Smooth muscle cell (in vitro differentiated cells): ENCODE measurements at regions not wholly inside any gene's neighbourhood (a gene's known extent, or its start where the extent isn't known, plus 50 kb on each side); places are given as distances from the start of the nearest gene placed in this dataset.
A peak's percentile ranks its signal among the peaks of the same experiment; 100 is the strongest.

Source experiments
- DNase-seq: peaks from one replicate; lab custom pipeline; 2025; ENCODE audit not compliant: unreplicated experiment; lab: John Stamatoyannopoulos, UW
- H2AFZ ChIP-seq: fragments of 200-600 bp; sonication (generic); 2 replicates; pipeline ENCODE4 v1.6.0; 2016; ENCODE audit warnings: antibody characterized with exemption, low read depth, mild to moderate bottlenecking
- H3F3A ChIP-seq: fragments of 200-600 bp; sonication (generic); 2 replicates; pipeline ENCODE4 v1.6.0; 2017; ENCODE audit warnings: antibody characterized with exemption, low read depth
- H3K27ac ChIP-seq: fragments of 200-600 bp; sonication (generic); 2 replicates; pipeline ENCODE4 v1.5.1; 2016; ENCODE audit warnings: low read depth, mild to moderate bottlenecking
- H3K27me3 ChIP-seq: fragments of 200-600 bp; sonication (generic); 2 replicates; pipeline ENCODE4 v1.6.1; 2016; ENCODE audit warnings: low read depth, mild to moderate bottlenecking
- H3K36me3 ChIP-seq: fragments of 200-600 bp; sonication (generic); 2 replicates; pipeline ENCODE4 v1.5.1; 2016; ENCODE audit warnings: low read depth
- H3K4me1 ChIP-seq: fragments of 200-600 bp; sonication (generic); 2 replicates; pipeline ENCODE4 v1.5.1; 2016; ENCODE audit warnings: low read depth
- H3K4me2 ChIP-seq: fragments of 200-600 bp; sonication (generic); 2 replicates; pipeline ENCODE4 v1.6.0; 2016; ENCODE audit warnings: mild to moderate bottlenecking
- H3K4me3 ChIP-seq: fragments of 200-600 bp; sonication (generic); 2 replicates; pipeline ENCODE4 v1.5.1; 2016; ENCODE audit warnings: mild to moderate bottlenecking
- H3K79me2 ChIP-seq: fragments of 200-600 bp; sonication (generic); 2 replicates; pipeline ENCODE4 v1.6.0; 2016; ENCODE audit warnings: low read depth, mild to moderate bottlenecking
- H3K9ac ChIP-seq: fragments of 200-600 bp; sonication (generic); 2 replicates; pipeline ENCODE4 v1.6.0; 2016; ENCODE audit warnings: low read depth
- H3K9me3 ChIP-seq: fragments of 200-600 bp; sonication (generic); replicated peaks from 2 replicates; pipeline ENCODE4 v1.5.1; 2016; ENCODE audit warnings: low read depth
- H4K20me1 ChIP-seq: fragments of 200-600 bp; sonication (generic); 2 replicates; pipeline ENCODE4 v1.6.0; 2016; ENCODE audit warnings: low read depth
- WGBS: methylation state at CpG from one replicate; pipeline ENCODE4 v1.1.7; 2016; ENCODE audit warnings: low lambda C conversion rate; 5-methylcytosine and 5-hydroxymethylcytosine counted together
- TF ChIP-seq, protein P1 (sequence below): fragments of 200-600 bp; sonication (generic); IDR thresholded peaks from 2 replicates; pipeline ENCODE4 v1.5.1; 2017; ENCODE audit warnings: borderline replicate concordance, mild to moderate bottlenecking, antibody characterized with exemption; ENCODE audit not compliant: insufficient read depth, poor library complexity, severe bottlenecking

DNA sequence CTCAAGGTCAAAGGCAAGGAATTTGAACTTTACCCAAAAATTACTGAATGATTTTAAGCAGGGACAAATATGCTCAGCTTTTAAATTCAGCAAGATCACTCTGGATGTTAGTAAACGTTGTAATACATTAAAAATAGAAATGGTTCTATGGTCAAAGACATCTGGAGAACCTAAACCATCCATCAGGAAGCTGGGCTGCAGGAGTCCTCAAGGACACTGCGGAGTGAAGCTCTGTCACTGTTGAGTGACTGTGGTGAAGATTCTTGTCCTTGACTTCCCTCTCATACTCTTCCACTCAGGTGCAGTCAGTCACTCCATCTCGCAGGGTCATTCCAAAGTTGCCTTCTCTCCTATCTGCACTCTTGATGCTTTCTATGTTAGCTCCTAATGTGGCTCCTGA is 450.7 kb downstream of the FOXO1 start:
- DNase-seq: no peak
- no peaks in the 10 kb centered on the region for H4K20me1 ChIP-seq
- H3K27me3 ChIP-seq: no peaks in the 10 kb centered on the region
- no peak overlapping the region for H2AFZ ChIP-seq
- H3K79me2 ChIP-seq: no peaks in the 10 kb centered on the region
- H3K4me3 ChIP-seq: no peak overlapping the region
- H3K9ac ChIP-seq: no peak overlapping the region
- no peaks in the 10 kb centered on the region for H3K9me3 ChIP-seq
- TF ChIP-seq, protein P1, sequence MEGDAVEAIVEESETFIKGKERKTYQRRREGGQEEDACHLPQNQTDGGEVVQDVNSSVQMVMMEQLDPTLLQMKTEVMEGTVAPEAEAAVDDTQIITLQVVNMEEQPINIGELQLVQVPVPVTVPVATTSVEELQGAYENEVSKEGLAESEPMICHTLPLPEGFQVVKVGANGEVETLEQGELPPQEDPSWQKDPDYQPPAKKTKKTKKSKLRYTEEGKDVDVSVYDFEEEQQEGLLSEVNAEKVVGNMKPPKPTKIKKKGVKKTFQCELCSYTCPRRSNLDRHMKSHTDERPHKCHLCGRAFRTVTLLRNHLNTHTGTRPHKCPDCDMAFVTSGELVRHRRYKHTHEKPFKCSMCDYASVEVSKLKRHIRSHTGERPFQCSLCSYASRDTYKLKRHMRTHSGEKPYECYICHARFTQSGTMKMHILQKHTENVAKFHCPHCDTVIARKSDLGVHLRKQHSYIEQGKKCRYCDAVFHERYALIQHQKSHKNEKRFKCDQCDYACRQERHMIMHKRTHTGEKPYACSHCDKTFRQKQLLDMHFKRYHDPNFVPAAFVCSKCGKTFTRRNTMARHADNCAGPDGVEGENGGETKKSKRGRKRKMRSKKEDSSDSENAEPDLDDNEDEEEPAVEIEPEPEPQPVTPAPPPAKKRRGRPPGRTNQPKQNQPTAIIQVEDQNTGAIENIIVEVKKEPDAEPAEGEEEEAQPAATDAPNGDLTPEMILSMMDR: no peak
- WGBS: 99% methylated on average over 3 of the region's 3 CpGs
- no peaks in the 10 kb centered on the region for H3F3A ChIP-seq
- H3K4me2 ChIP-seq: no peak overlapping the region
- no peaks in the 10 kb centered on the region for H3K4me1 ChIP-seq
- no peak overlapping the region for H3K27ac ChIP-seq
- no peaks in the 10 kb centered on the region for H3K36me3 ChIP-seq

DNA sequence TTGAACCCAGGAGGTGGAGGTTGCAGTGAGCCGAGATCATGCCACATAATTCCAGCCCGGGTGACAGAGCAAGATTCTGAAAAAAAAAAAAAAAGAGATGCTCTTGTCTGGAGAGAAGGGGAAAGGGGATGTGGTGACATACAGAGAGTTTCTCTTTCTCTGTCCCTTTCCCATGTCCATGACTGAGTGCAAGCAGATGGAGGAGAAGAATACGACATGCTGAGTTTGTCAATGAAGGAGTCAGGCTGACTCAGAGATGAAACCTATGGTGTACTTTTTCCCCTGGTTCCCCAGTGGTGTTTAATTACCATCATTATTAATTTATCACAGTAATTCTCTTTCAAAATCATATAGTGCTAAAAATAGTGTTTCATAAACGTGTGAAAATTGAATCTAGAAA is 448.8 kb downstream of the FOXO1 start:
- H3K36me3 ChIP-seq: no peaks in the 10 kb centered on the region
- no peaks in the 10 kb centered on the region for H3K27me3 ChIP-seq
- H3K9ac ChIP-seq: no peak overlapping the region
- H3K9me3 ChIP-seq: no peaks in the 10 kb centered on the region
- 84% methylated on average over 4 of the region's 4 CpGs for WGBS
- H3F3A ChIP-seq: no peaks in the 10 kb centered on the region
- H3K27ac ChIP-seq: no peak overlapping the region
- no peak overlapping the region for H2AFZ ChIP-seq
- no peak overlapping the region for H3K4me2 ChIP-seq
- H3K4me3 ChIP-seq: no peak overlapping the region
- H3K4me1 ChIP-seq: peaks cover 9% of the 10 kb centered on the region
- H4K20me1 ChIP-seq: no peaks in the 10 kb centered on the region
- no peak for DNase-seq
- no peaks in the 10 kb centered on the region for H3K79me2 ChIP-seq
- TF ChIP-seq, protein P1: no peak

DNA sequence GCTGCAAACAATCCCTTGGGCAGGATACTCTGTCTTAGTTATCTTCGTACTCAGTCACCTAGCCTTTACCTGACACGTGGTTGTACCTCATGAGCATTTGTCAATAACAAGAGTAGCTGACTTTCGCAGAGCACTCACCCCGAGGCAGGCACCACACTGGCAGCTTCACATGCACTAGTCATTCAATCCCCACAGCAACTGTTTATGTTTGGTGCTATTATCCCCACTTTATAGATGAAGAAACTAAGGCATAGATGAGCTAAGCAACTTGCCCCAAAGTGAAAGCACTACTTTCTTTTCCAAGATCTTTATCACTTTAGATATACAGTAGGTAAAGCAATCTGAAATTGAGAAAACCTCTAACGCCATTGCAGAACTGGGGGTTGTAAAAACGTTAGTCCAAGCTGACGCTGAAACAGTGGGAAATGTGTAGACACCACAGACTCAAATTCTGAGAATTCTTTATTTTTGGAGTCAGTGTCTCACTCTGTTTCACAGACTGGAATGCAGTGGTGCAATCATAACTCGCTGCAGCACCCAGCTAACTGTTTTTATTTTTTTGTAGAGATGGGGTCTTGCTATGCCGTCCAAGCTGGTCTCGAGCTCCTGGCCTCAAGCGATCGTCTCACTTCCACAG is 446.0 kb downstream of the FOXO1 start:
- no peak overlapping the region for H3K4me3 ChIP-seq

More for the DNA sequence above, 446.0 kb downstream of the FOXO1 start:
- H3F3A ChIP-seq: no peaks in the 10 kb centered on the region
- H4K20me1 ChIP-seq: no peaks in the 10 kb centered on the region
- no peak for DNase-seq
- TF ChIP-seq, protein P1: no peak
- H2AFZ ChIP-seq: no peak overlapping the region
- H3K4me2 ChIP-seq: peak overlapping the region; percentile 63
- no peaks in the 10 kb centered on the region for H3K79me2 ChIP-seq
- peaks cover 9% of the 10 kb centered on the region for H3K4me1 ChIP-seq
- no peak overlapping the region for H3K9ac ChIP-seq
- H3K9me3 ChIP-seq: no peaks in the 10 kb centered on the region
- no peak overlapping the region for H3K27ac ChIP-seq
- no peaks in the 10 kb centered on the region for H3K27me3 ChIP-seq
- WGBS: 75% methylated on average over 12 of the region's 12 CpGs
- H3K36me3 ChIP-seq: no peaks in the 10 kb centered on the region
